Activated CD4-positive, alpha-beta memory T cell treated with anti-CD3 and anti-CD28 coated beads, Interleukin-2, amount 10 ng/mL, durations not matched to agents 7 days and 5 days (primary cell): ENCODE measurements at regions not wholly inside any gene's neighbourhood (a gene's known extent, or its start where the extent isn't known, plus 50 kb on each side); places are given as distances from the start of the nearest gene placed in this dataset.
"Not testable (repeated sequence)": the region's sequence is repeated elsewhere in the genome, so short reads cannot be mapped to it uniquely, and the experiment has no call there.

Experiments
- CTCF ChIA-PET: fragments of 350-600 bp; sonication (Branson Sonifier 250); formaldehyde crosslinking; loops from one replicate; lab custom pipeline; 2021; ENCODE audit warnings: antibody characterized with exemption, inconsistent platforms; lab: Charles Lee
- POLR2A ChIA-PET: fragments of 350-600 bp; sonication (Branson Sonifier 250); formaldehyde crosslinking; loops from one replicate; lab custom pipeline; 2021; ENCODE audit warnings: antibody characterized with exemption; lab: Charles Lee
- DNase-seq: peaks from one replicate; pipeline ENCODE4 v3.0.0-alpha.2; 2020
- H3K27ac Mint-ChIP-seq: one replicate; pipeline ENCODE4 v1.8.0; 2021; ENCODE audit warnings: mild to moderate bottlenecking, mixed read lengths
- H3K27me3 Mint-ChIP-seq: one replicate; pipeline ENCODE4 v1.8.0; 2021; ENCODE audit warnings: mixed read lengths
- H3K36me3 Mint-ChIP-seq: one replicate; pipeline ENCODE4 v1.8.0; 2021; ENCODE audit warnings: low read depth, mixed read lengths
- H3K4me1 Mint-ChIP-seq: one replicate; pipeline ENCODE4 v1.8.0; 2021; ENCODE audit warnings: mixed read lengths
- H3K4me3 Mint-ChIP-seq: one replicate; pipeline ENCODE4 v1.8.0; 2021; ENCODE audit warnings: mild to moderate bottlenecking, mixed read lengths
- H3K9me3 Mint-ChIP-seq: one replicate; pipeline ENCODE4 v1.8.0; 2021; ENCODE audit warnings: mixed read lengths

DNA sequence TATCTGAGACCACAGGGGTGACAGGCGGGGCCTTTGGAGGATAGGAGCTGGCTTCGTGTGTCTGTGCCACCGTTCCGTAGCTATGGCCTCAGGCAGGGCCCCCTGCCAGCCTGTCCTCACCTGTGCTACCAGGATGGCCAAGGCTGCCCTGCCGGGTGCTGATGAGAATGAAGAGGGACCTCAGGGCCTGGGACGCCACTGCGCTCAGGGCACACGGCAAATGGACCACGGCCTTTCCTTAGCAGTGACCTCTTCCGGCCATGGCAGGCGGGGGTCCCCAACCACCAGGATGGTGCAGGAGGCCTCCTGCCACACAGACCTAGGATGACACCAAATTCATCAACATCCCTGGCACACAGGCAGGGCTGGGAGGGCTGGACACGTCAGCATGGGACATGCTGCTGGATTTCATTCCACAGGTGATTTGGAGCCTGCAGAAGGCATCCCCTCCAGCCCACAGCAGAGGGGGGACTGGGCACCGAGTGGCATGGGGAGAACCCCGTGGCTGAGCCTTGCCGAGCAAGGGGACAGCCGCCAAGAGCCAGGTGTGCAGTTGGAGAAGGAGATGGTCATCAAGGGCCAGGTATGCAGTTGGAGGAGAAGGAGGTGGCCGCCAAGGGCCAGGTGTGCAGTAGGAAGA is 1321.0 kb downstream of the BRD1 start:
- CTCF ChIA-PET: no interaction called here
- no peaks in the 10 kb centered on the region for H3K27me3 Mint-ChIP-seq
- H3K9me3 Mint-ChIP-seq: no peaks in the 10 kb centered on the region
- no peak for DNase-seq
- POLR2A ChIA-PET: no interaction called here
- no peak overlapping the region for H3K4me3 Mint-ChIP-seq
- no peak overlapping the region for H3K27ac Mint-ChIP-seq
- no peaks in the 10 kb centered on the region for H3K4me1 Mint-ChIP-seq
- H3K36me3 Mint-ChIP-seq: no peaks in the 10 kb centered on the region

DNA sequence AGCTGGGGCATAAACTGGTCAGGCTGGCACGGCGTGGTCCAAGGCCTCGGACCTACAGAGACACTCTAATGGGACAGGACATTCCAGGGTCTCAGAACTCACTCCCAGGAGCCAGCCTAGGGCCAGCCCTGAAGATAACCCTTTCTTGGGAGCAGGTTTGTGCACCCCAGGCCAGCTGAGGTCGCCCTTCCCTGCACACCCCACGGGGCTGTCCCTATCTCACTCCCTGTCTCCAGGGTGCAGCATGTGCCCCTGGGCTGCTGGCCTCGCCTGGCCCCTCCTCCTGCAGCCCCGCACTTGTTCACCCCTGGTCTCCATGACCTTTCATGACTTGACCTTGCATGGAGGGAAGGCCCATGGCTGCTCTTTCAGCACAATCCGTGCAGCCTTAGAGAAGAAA is 1321.8 kb downstream of the BRD1 start:
- ChIA-PET CTCF (no interaction called here), POLR2A (no interaction called here)
- Mint-ChIP-seq H3K4me3 (no peak overlapping the region), H3K36me3 (no peaks in the 10 kb centered on the region), H3K9me3 (no peaks in the 10 kb centered on the region), H3K27ac (no peak overlapping the region), H3K4me1 (no peaks in the 10 kb centered on the region), H3K27me3 (no peaks in the 10 kb centered on the region)
- DNase-seq: no peak

DNA sequence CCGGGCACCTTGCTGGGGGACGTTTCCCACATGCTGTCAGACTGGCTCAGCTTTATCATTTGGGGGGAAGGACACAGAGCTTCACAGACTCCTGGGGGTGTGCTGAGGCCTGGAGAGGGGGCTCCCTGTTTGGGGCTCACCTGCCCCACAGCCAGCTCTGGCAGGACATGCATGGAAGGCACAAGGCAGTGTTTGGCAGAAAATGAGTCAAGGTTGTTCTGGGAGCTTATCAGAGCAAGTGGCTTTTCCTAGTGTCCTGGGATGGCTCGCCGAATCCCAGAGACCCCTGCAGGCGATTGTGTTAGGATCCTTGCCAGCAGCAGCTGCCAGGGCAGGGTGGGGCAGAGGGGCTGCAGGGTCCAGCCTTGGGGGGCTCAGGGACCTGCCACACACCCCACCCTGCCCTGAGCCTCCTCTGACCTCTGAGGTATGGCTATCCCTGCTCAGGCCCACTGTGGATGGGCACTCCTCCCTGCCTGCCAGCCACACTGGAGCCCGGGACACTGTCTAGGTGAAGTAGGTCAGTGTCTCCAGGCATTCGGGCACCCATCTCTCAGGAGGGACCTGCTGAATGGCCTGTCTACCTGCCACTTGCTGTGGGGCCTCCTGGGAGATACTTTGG is 1323.0 kb downstream of the BRD1 start:
- H3K4me1 Mint-ChIP-seq: no peaks in the 10 kb centered on the region
- no peak overlapping the region for H3K4me3 Mint-ChIP-seq
- no peaks in the 10 kb centered on the region for H3K36me3 Mint-ChIP-seq
- no peaks in the 10 kb centered on the region for H3K27me3 Mint-ChIP-seq
- ChIA-PET POLR2A (no interaction called here), CTCF (no interaction called here)
- no peak for DNase-seq
- H3K9me3 Mint-ChIP-seq: no peaks in the 10 kb centered on the region
- H3K27ac Mint-ChIP-seq: no peak overlapping the region

DNA sequence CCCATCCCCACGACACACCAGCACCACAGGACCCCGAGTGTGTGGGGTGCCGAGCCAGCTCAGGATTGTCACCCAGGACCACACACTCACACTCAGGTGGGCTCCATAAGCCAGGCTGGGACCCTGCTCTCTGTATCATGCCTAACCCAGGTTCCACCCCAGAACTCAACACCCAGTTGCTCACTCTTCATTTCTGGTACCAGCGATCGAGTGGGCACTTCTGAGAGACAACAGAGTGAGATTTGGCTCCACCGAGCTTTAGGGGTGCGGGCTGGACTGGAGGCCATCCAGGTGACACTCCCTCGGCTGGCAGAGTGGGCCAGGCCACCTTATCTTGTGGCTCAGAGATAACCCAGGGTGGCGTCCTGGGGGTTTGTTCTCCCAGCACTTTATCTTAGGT is 1323.8 kb downstream of the BRD1 start:
- ChIA-PET CTCF (no interaction called here), POLR2A (no interaction called here)
- no peak for DNase-seq
- no peaks in the 10 kb centered on the region for H3K9me3 Mint-ChIP-seq
- H3K36me3 Mint-ChIP-seq: no peaks in the 10 kb centered on the region
- no peak overlapping the region for H3K27ac Mint-ChIP-seq
- no peaks in the 10 kb centered on the region for H3K4me1 Mint-ChIP-seq
- no peak overlapping the region for H3K4me3 Mint-ChIP-seq
- H3K27me3 Mint-ChIP-seq: no peaks in the 10 kb centered on the region

DNA sequence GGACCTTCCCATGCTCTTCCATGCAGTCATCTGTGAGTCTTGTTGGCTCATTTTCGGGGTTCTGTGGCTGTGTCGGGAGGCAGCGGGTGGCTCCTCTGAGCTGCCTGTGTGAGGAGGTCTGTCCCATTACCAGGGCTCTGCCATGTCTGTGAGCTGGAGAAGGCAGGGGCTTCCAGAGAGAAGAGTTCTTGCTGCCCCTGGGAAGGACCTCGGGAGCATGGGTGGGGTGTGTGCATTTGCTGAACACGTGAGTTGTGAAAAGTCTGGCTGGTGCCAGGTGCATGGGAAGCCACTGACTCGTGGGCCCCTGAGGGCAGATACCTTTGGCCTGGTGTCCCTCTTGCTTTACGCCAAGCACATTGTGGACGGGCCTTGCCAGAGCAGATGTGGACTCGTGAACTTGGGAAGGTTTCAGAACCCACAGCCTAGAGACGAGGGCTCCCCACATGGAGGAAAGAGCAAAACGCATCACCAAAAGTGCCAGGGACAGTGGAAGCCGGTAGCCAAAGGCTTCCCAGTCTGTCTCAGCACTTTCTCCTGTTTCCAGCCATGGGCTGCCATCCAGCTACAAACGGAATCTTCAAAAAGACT is 1324.5 kb downstream of the BRD1 start:
- H3K36me3 Mint-ChIP-seq: no peaks in the 10 kb centered on the region
- no peaks in the 10 kb centered on the region for H3K4me1 Mint-ChIP-seq
- no peaks in the 10 kb centered on the region for H3K9me3 Mint-ChIP-seq
- POLR2A ChIA-PET: no interaction called here
- CTCF ChIA-PET: no interaction called here
- no peak overlapping the region for H3K27ac Mint-ChIP-seq
- H3K4me3 Mint-ChIP-seq: no peak overlapping the region
- DNase-seq: no peak
- no peaks in the 10 kb centered on the region for H3K27me3 Mint-ChIP-seq

DNA sequence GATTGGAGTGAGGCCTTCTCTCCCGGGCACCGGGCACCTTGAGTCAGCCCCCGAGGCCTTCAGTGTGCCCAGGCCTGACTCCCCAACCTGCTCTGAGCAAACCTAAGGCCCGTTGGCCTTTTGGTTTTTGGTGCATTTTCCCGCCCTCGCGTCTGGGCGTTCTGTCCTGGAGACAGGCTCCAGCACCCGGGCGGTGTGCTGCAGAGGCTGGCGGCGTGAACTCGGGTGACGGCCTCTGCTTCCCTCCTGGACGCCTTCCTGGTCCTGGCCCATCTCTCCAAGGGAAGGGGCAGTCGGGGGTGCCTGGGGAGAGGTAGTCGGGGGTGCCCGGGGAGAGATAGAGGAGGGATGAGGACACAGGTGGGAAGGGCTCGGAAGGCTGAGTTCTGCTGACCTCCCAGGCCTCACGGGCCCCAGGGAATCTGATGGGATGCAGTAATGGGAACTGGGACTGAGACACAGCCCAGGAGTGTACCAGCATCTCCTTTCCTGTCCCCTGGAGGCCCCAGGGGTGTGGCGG is 1326.4 kb downstream of the BRD1 start:
- Mint-ChIP-seq H3K4me1 (no peaks in the 10 kb centered on the region), H3K4me3 (no peak overlapping the region), H3K27me3 (no peaks in the 10 kb centered on the region), H3K27ac (no peak overlapping the region), H3K36me3 (no peaks in the 10 kb centered on the region), H3K9me3 (no peaks in the 10 kb centered on the region)
- POLR2A ChIA-PET: no interaction called here
- no peak for DNase-seq
- CTCF ChIA-PET: no interaction called here

DNA sequence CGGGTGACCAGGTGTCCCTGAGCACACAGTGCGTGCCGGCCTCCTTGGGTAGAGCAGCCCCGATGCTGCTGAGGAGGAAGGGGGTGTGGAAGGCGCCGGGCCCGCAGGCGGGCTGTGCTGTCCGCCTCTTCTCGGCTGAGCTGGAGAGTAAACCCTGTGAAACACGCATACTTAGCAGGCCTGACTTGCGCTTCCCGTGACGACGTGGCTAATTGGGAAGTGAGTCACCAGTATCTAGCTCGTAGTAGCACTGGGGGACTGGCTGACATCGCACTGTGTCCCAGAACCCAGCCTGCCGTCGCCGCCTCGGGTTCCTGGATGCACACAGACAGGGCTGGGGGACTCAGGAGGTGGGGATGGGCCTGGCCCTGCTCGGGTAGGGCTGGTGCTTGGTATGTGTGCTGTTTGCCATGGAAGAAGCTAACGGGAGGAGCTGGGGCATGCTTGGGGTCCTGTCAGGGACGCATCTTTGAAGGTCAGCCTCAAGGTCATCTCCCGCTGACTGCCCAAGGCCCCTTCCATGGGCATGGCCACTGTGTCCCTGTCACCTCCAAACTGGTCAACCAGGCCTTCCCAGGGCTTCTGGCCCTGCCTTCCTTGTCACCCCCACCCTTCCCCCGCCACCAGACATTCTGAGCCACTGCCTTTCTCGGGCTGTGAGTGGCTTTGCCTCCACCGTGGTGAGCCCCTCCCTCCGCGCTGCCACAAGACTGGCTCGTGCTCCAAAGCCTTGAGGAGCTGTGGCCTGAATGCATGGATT is 1327.0 kb downstream of the BRD1 start:
- no peaks in the 10 kb centered on the region for H3K27me3 Mint-ChIP-seq
- POLR2A ChIA-PET: no interaction called here

DNA sequence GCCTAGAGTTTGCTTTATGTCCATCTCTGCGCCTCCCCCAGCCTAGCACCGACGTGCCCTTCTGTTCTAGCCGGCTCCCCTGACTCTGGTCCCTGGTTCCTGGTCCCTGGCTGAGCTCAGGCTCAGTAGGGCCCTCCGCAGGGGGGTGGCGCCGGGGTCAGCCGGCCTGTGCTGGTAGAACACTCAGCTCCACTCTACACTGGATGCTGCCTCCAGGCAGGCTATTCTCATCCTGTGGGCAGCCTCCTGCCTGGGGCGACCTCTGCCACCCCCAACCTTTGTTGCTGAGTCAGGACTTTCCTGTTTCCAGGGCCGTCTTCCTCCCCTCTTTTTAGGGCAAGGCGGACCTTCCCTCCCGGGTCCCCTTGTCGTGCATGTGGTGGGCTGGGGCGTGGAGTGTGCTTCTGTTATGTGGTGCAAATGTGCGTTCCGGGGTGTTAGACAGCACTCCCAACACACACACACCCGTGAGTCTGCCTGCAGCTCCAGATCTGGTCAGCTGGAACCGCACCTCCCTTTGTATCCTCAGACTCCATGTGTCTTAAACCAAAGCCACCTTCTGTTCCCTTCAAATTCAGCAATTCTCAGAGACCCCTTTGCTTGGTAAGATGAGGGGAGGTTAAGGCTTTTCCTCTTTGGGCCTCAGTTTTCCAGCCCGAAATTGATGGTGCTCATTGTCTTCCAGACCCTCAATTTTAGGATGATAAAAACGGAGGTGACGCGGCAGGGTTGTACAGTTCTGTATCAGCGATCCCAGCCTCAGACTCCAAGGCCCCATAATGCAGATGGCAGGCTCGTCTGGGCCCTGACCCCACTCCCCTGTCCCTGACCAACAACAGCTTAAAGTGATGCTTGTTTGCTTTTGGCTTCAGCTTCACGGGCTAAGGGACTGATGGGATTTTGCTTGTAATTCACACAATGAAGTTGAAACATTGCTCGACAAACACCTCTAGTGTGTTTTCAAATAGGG is 1327.9 kb downstream of the BRD1 start:
- H3K27me3 Mint-ChIP-seq: no peaks in the 10 kb centered on the region
- H3K27ac Mint-ChIP-seq: no peak overlapping the region
- H3K9me3 Mint-ChIP-seq: no peaks in the 10 kb centered on the region
- H3K36me3 Mint-ChIP-seq: no peaks in the 10 kb centered on the region
- ChIA-PET POLR2A (no interaction called here), CTCF (no interaction called here)
- no peaks in the 10 kb centered on the region for H3K4me1 Mint-ChIP-seq
- DNase-seq: no peak
- H3K4me3 Mint-ChIP-seq: no peak overlapping the region

More for the DNA sequence above, 1327.0 kb downstream of the BRD1 start:
- no peak overlapping the region for H3K27ac Mint-ChIP-seq
- no peak for DNase-seq
- no peaks in the 10 kb centered on the region for H3K36me3 Mint-ChIP-seq
- no peaks in the 10 kb centered on the region for H3K4me1 Mint-ChIP-seq
- H3K4me3 Mint-ChIP-seq: no peak overlapping the region
- CTCF ChIA-PET: no interaction called here
- H3K9me3 Mint-ChIP-seq: no peaks in the 10 kb centered on the region

DNA sequence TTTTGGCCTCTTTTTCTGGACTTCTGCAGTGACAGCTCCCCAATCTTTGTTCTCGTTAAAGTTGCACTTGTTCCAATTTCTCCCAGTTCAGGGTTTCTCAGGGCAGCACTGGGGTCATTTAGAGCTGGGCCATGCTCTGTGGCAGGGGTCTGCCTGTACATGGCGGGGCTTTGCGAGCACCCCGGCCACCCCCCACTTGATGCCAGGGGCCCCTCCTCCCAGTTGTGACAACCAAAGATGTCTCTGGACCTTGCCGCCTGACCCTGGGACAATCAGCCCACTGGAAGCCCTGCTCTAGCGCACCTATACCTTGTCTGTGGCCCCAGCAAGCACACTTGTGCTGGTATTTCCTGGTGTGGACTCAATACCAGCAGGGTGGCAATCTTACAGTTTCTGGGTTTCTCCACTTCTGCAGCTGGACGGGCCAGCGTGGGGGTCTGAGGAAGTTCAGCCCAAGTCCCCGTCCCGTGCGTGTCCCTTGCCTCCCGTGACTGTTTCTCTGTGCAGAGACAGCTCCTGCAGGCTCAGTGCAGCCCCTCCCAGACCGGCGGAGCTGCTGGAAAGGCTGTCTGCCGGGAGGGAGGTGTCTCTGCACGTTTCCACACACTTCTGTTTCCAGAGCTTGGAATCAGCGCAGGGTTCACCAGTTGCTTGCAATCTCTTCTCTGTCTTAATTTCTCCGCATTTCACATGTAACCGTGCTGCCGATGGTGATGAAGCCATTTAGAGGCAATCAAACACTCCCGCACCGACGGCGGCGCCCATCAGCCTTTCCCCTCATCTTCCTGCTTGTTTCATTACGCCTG is 1328.9 kb downstream of the BRD1 start:
- Mint-ChIP-seq H3K27me3 (no peaks in the 10 kb centered on the region), H3K36me3 (no peaks in the 10 kb centered on the region), H3K9me3 (no peaks in the 10 kb centered on the region), H3K27ac (no peak overlapping the region), H3K4me3 (no peak overlapping the region), H3K4me1 (no peaks in the 10 kb centered on the region)
- no peak for DNase-seq
- ChIA-PET CTCF (no interaction called here), POLR2A (no interaction called here)

DNA sequence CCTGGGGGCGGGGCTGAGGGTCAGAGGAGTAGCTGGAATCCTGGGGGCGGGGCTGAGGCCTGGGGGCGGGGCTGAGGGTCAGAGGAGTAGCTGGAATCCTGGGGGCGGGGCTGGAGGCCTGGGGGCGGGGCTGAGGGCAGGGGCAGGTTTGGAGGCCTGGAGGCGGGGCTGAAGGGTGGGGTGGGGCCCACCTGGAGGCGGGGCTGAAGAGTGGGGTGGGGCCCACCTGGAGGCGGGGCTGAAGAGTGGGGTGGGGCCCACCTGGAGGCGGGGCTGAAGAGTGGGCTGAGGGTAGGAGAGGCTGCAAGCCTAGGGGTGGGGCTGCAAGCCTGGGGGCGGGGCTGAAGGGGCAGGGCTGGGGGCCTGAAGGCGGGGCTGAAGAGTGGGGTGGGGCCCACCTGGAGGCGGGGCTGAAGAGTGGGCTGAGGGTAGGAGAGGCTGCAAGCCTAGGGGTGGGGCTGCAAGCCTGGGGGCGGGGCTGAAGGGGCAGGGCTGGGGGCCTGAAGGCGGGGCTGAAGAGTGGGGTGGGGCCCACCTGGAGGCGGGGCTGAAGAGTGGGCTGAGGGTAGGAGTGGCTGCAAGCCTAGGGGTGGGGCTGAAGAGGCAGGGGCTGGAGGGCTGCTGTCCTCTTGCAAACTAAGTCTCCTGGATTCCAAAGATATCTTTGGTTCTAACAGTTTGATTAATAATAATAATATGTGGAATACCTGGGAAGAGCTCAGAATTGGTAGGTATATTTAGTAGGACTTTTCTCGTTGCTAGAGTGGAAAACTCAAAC is 1329.7 kb downstream of the BRD1 start:
- H3K27ac Mint-ChIP-seq, H3K9me3 Mint-ChIP-seq, H3K27me3 Mint-ChIP-seq, H3K36me3 Mint-ChIP-seq, CTCF ChIA-PET, POLR2A ChIA-PET, H3K4me1 Mint-ChIP-seq, H3K4me3 Mint-ChIP-seq, DNase-seq: not testable (repeated sequence)

DNA sequence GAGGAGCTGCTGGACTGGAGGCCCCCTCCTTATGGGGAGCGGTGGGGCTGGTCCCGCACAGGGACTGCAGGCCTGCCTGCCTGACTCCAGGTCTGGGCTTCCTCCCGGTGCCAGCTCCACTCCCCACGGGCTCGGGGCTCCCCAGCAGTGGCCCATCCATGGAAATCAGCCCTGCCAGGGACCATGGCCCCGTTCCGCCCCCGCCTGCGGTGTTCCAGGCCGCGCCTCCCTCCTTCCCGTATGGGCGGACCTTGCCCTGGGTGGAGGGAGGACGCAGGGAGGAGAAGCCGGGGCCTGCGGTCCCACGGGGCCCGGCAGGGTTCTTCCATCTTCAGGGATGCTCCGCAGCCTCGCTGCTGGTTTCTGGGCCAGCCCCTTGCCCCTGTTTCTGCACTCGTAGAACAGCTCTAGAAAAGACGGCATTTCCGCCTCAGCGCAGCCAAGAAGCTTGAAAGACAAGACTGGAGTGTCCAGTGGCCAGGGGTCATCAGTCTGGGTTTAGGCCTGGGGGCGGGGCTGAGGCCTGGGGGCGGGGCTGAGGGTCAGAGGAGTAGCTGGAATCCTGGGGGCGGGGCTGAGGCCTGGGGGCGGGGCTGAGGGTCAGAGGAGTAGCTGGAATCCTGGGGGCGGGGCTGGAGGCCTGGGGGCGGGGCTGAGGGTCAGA is 1330.6 kb downstream of the BRD1 start:
- POLR2A ChIA-PET: no interaction called here
- peaks cover 9% of the 10 kb centered on the region for H3K27me3 Mint-ChIP-seq

More for the DNA sequence above, 1330.6 kb downstream of the BRD1 start:
- no peak for DNase-seq
- Mint-ChIP-seq H3K4me3 (no peak overlapping the region), H3K36me3 (no peaks in the 10 kb centered on the region), H3K9me3 (no peaks in the 10 kb centered on the region), H3K4me1 (no peaks in the 10 kb centered on the region), H3K27ac (no peak overlapping the region)
- CTCF ChIA-PET: no interaction called here
